Kidney glomerular epithelial cell (primary cell): ENCODE measurements at regions not wholly inside any gene's neighbourhood (a gene's known extent, or its start where the extent isn't known, plus 50 kb on each side); places are given as distances from the start of the nearest gene placed in this dataset.

Experiments used
- DNase-seq: peaks from one replicate; lab custom pipeline; 2025; lab: John Stamatoyannopoulos, UW

- no peak for DNase-seq
Measured at GRCh38 chr16:48659940-48660339, 50.0 kb upstream of the N4BP1 start.
